ENCODE measurements at regions not wholly inside any gene's neighbourhood (a gene's known extent, or its start where the extent isn't known, plus 50 kb on each side); places are given as distances from the start of the nearest gene placed in this dataset.
"Not testable (repeated sequence)": the region's sequence is repeated elsewhere in the genome, so short reads cannot be mapped to it uniquely, and the experiment has no call there.

- DNase-seq (ENCODE audit: low spot score) (no peak), ATAC-seq (ENCODE audit: low read depth) (no peak)
- no peaks in the 10 kb centered on the region for H3K27me3 ChIP-seq (ENCODE audit: insufficient read depth, poor library complexity, severe bottlenecking)
- no peak overlapping the region for H3K27ac ChIP-seq (ENCODE audit: poor library complexity, severe bottlenecking)
- H3K4me1 ChIP-seq (ENCODE audit: insufficient read depth, poor library complexity, severe bottlenecking) = peaks cover 15% of the 10 kb centered on the region
- H3K9me3 ChIP-seq (ENCODE audit: severe bottlenecking) = no peaks in the 10 kb centered on the region
- H3K4me3 ChIP-seq (ENCODE audit: severe bottlenecking) = no peak overlapping the region
- no peak for TF ChIP-seq CTCF (IDR thresholded peaks at IDR 0.05; ENCODE audit: poor library complexity, severe bottlenecking)
- no peaks in the 10 kb centered on the region for H3K36me3 ChIP-seq (ENCODE audit: low read depth)
These were observed 408.0 kb upstream of the SLC30A5 start for GRCh38 chr5:68685863-68686262.

GRCh38 chr5:68688547-68688946 is 405.3 kb upstream of the SLC30A5 start:
- DNase-seq (ENCODE audit: low spot score) (no peak), ATAC-seq (ENCODE audit: low read depth) (no peak)
- Histone ChIP-seq H3K9me3 (ENCODE audit: severe bottlenecking) (no peaks in the 10 kb centered on the region), H3K4me3 (ENCODE audit: severe bottlenecking) (no peak overlapping the region), H3K4me1 (ENCODE audit: insufficient read depth, poor library complexity, severe bottlenecking) (peaks cover 4% of the 10 kb centered on the region), H3K36me3 (ENCODE audit: low read depth) (no peaks in the 10 kb centered on the region), H3K27me3 (ENCODE audit: insufficient read depth, poor library complexity, severe bottlenecking) (no peaks in the 10 kb centered on the region), H3K27ac (ENCODE audit: poor library complexity, severe bottlenecking) (no peak overlapping the region)
- TF ChIP-seq CTCF (IDR thresholded peaks at IDR 0.05; ENCODE audit: poor library complexity, severe bottlenecking) = no peak

- peaks cover 2% of the 10 kb centered on the region for H3K4me1 ChIP-seq (ENCODE audit: insufficient read depth, poor library complexity, severe bottlenecking)
- H3K9me3 ChIP-seq (ENCODE audit: severe bottlenecking) = no peaks in the 10 kb centered on the region
- DNase-seq (ENCODE audit: low spot score) (no peak), ATAC-seq (ENCODE audit: low read depth) (no peak)
- no peaks in the 10 kb centered on the region for H3K36me3 ChIP-seq (ENCODE audit: low read depth)
- no peak overlapping the region for H3K27ac ChIP-seq (ENCODE audit: poor library complexity, severe bottlenecking)
- TF ChIP-seq CTCF (IDR thresholded peaks at IDR 0.05; ENCODE audit: poor library complexity, severe bottlenecking) = no peak
- H3K4me3 ChIP-seq (ENCODE audit: severe bottlenecking) = no peak overlapping the region
- no peaks in the 10 kb centered on the region for H3K27me3 ChIP-seq (ENCODE audit: insufficient read depth, poor library complexity, severe bottlenecking)
These were observed 404.8 kb upstream of the SLC30A5 start for GRCh38 chr5:68689010-68689409.

- H3K27me3 ChIP-seq (ENCODE audit: insufficient read depth, poor library complexity, severe bottlenecking); H3K27ac ChIP-seq (ENCODE audit: poor library complexity, severe bottlenecking); ATAC-seq (ENCODE audit: low read depth); H3K4me1 ChIP-seq (ENCODE audit: insufficient read depth, poor library complexity, severe bottlenecking); H3K4me3 ChIP-seq (ENCODE audit: severe bottlenecking); DNase-seq (ENCODE audit: low spot score); H3K36me3 ChIP-seq (ENCODE audit: low read depth); H3K9me3 ChIP-seq (ENCODE audit: severe bottlenecking): not testable (repeated sequence)
These were observed 401.9 kb upstream of the SLC30A5 start for GRCh38 chr5:68691874-68692273.

GRCh38 chr5:68698025-68698940 is 395.5 kb upstream of the SLC30A5 start:
- Histone ChIP-seq H3K4me3 (ENCODE audit: severe bottlenecking) (no peak overlapping the region), H3K27me3 (ENCODE audit: insufficient read depth, poor library complexity, severe bottlenecking) (no peaks in the 10 kb centered on the region), H3K4me1 (ENCODE audit: insufficient read depth, poor library complexity, severe bottlenecking) (no peaks in the 10 kb centered on the region), H3K27ac (ENCODE audit: poor library complexity, severe bottlenecking) (no peak overlapping the region), H3K9me3 (ENCODE audit: severe bottlenecking) (no peaks in the 10 kb centered on the region), H3K36me3 (ENCODE audit: low read depth) (no peaks in the 10 kb centered on the region)
- no peak for ATAC-seq (ENCODE audit: low read depth)
- DNase-seq (ENCODE audit: low spot score) = no peak
- TF ChIP-seq CTCF (IDR thresholded peaks at IDR 0.05; ENCODE audit: poor library complexity, severe bottlenecking) = no peak
